Bone marrow (tissue), 2 donors: ENCODE measurements at regions not wholly inside any gene's neighbourhood (a gene's known extent, or its start where the extent isn't known, plus 50 kb on each side); places are given as distances from the start of the nearest gene placed in this dataset.

ENCODE experiments used
- DNase-seq, 2 donors: peaks; one replicate each; lab custom pipeline; 2025; lab: John Stamatoyannopoulos, UW

GRCh38 chr13:34816245-34816884, 125.7 kb upstream of the NBEA start:
- no peak for DNase-seq

DNA sequence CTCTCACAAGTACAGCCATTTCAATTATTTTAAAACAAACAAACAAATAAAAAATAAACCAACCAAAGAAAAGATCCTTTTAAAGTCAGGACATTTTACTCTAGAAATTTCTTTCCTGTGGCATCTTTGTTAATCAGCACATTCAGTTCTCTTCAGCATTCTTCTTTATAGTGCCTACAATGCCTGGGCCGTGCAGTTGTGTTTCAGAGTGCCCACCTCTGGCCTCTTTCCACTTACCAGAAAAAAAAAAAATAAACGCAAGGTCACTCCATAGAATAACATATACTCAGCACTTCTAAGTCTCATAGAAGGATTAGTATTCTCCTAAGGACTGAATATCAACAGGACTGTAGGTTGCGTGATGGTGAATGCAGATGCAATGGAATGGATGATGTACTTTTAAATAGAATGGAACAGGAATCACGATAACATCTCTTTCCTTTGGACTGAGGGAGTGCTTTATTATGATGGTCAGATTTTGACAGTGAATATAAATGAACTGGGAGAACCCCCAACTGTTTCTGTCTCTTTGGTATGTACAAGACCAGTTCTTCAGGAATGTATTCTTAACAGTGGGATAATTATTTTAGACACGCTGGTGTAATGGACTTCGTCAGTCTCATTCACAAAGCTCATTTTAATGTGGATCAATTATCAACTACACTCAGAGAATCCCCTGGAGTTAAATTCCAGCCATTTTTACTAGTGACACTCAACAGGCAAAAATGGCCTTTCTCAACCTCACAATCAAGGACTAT, 125.0 kb upstream of the NBEA start:
- DNase-seq = no peak

GRCh38 chr13:34822650-34823049, 119.4 kb upstream of the NBEA start:
- DNase-seq = no peak

DNA sequence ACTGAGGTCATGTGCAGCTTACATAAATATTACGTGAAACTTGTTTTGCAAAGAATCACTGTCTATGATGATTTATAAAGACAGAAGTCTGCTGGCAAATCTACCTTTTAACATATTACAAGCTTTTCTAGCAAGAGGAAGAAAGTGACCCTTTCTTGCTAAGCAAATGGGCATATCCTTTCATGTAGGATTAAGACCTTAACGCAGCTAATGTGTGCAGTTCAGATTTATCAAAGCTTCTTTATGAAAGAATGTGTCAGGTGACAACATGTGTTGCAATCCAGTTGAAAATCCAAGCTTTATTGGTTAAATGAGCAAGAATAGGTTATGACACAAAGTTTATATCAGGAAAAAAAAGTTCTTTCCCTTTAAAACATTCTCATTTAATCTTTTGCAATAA, 115.6 kb upstream of the NBEA start:
- DNase-seq = no peak

GRCh38 chr13:34833562-34834182, 108.4 kb upstream of the NBEA start:
- DNase-seq = no peak

GRCh38 chr13:34842466-34842865, 99.6 kb upstream of the NBEA start:
- no peak for DNase-seq

- DNase-seq = no peak
Measured at GRCh38 chr13:34847766-34848165, 94.3 kb upstream of the NBEA start.

- no peak for DNase-seq
Measured at GRCh38 chr13:34849406-34849805, 92.7 kb upstream of the NBEA start.

DNA sequence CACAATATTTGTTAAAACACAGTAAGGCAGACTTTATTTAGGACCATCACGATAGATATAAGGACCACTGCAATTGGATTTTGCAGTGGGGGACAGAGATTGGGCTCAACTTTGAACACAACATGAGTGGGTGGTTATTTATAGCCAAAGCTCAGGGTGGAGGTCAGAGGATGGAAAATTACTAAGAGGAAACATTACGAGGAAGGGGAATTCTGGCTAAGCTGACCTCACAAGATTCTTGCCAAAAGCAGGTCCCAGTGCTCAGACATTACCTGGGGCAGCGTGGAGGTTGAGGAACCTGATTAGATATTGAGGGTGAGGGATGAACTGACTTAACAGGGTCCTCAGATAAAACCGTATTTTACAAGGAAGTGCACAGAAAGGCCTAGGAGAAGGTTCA, 88.9 kb upstream of the NBEA start:
- DNase-seq = no peak

DNA sequence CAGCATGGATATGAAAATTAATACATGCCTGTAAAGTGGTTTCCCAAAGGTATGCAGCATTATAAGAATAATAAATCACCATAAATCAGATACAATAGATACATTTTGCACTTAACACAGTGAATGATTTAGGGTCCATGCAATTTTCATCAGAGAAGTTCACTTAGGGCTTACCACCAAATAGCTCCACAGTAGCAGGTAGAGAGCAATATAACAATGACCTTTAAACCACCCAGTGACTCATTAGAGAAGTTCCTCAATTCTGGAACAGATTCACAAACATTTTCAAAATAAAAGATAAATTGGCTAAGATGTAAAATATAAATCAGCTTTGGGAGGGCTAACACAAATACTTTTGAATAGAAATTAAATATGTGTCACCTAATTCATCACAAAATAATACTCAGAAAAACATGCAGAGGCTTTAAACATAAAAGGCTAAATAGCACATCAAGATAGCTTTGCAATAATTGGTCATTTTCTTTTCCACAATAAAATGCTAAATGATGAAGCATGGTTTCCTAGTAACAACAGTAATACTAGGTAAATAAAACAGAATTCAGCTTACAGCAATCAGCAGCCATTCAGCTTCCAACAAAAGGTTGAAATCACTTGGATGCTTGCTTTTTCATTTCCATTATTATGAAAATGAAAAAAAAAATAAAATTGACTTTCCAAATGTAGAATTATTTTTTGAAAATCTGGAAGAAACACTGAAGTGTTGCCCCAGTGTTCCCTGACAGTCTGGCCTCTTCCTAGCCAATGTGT, 84.3 kb upstream of the NBEA start:
- no peak for DNase-seq

GRCh38 chr13:34862311-34862710, 79.8 kb upstream of the NBEA start:
- no peak for DNase-seq

- DNase-seq = no peak
Measured at GRCh38 chr13:34862716-34863115, 79.4 kb upstream of the NBEA start.

DNA sequence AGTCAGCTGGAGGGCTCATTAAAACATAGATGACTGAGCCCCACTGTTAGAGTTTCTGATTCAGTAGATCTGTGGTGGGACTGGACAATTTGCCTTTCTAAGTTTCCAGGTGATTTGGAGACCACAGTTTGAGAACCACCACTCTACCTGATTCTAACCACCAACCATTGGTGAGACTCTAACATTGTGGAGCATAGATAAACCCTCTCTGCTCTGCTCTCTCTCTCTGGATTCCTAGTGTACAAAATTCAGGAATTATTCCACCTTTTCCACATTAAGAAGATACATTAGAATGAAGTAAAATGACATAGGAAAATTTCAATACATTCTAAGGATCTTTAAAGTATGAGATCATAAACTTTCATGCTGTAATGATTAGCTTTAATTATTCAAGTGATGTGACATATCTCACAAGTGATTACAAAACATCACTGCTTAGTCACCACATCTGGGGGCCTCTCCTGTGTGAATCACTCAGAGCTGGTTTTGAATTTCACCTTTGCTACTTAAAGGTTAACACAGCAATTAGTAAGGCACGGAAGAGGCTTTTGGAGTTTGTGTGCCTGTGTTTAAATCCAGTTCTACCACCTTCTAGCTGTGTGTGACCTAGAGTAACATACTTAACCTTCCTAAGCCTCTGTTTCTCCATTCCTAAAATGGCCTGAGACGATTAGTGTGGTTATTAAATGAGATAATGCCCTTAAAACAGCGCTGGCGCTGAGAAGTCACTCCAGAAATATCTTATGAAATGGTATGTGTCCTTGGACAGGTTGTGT, 78.5 kb upstream of the NBEA start:
- no peak for DNase-seq

- DNase-seq = no peak
Measured at GRCh38 chr13:34864671-34865070, 77.4 kb upstream of the NBEA start.

DNA sequence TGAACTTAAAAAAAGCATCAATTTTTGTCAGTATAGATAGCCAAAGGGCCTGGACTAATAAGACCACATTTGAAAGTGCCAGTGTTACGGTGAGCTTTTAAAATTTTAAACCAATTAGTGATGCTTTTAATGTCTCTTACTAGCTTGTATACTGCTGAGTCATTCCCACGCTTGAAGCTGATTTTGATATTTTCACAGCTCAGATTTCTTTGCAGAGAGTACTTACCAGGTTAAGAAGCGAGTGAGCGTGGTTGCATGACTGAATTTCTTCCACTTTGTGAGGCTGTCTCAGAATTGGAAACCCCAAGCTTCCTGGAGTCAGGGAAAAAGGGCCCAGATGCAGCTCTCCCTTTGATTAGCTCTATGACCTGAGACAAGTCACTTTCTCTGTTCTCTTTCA, 74.5 kb upstream of the NBEA start:
- DNase-seq = no peak

DNA sequence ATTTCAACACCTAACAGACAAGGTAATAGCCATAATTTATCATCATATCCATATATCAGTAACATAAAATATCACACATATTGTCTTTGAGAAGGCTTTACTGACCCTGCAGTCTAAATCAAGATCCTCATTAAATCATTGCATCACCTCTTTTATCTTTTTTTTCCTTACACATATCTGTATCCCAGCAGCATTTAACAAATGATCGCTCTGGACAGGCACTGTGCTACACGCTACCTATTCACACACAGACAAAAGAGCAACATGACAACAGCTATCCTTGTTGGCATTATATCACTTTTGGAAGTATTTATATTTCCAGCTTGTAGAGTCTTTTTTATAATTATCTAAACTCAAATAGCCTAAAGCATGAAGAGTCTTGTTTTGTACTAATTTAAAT, 73.3 kb upstream of the NBEA start:
- DNase-seq = no peak

- DNase-seq = no peak
Measured at GRCh38 chr13:34869696-34870095, 72.4 kb upstream of the NBEA start.

GRCh38 chr13:34878329-34878728, 63.7 kb upstream of the NBEA start:
- DNase-seq = no peak

GRCh38 chr13:34879851-34880250, 62.2 kb upstream of the NBEA start:
- DNase-seq = no peak

GRCh38 chr13:34881494-34881893, 60.6 kb upstream of the NBEA start:
- DNase-seq = no peak

DNA sequence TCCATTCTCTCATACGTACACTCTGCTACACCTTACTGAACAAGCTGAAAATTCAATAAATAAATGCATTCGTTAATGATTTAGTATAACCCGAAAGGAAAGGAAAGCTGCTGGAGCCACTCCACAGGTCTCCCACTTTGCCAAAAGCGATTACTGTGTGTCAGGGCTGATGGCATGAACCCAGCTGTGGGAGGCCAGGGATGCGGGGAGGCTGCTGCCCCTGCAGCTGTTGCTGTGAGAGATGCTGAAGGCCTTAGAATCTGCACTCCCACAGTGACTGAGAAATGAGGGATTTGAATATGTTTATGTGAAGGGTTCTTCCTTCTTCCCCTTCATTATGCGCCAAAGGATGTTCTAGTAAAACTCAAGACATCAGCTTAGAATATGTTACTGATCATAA, 58.7 kb upstream of the NBEA start:
- DNase-seq = no peak

- DNase-seq = no peak
Measured at GRCh38 chr13:34884366-34884765, 57.7 kb upstream of the NBEA start.
